Fibroblast of lung (primary cell): ENCODE measurements at regions not wholly inside any gene's neighbourhood (a gene's known extent, or its start where the extent isn't known, plus 50 kb on each side); places are given as distances from the start of the nearest gene placed in this dataset.

Experiments
- DNase-seq, 2 donors: peaks; one replicate each; pipeline versions ENCODE4 v3.0.0 to v3.0.0-alpha.2; 2010; ENCODE audit warnings: low read depth in 2 of 2
- H2AFZ ChIP-seq: 2 replicates; pipeline ENCODE4 v1.5.1; 2012; ENCODE audit warnings: low read length, control low read depth, inconsistent platforms
- H3K27ac ChIP-seq: 2 replicates; pipeline ENCODE4 v1.5.1; 2011; ENCODE audit warnings: low read length, control low read depth; ENCODE audit not compliant: insufficient read depth
- H3K27me3 ChIP-seq: 2 replicates; pipeline ENCODE4 v1.5.1; 2011; ENCODE audit warnings: mild to moderate bottlenecking, low read length; ENCODE audit not compliant: control insufficient read depth, insufficient read depth
- H3K36me3 ChIP-seq: 2 replicates; pipeline ENCODE4 v1.5.1; 2011; ENCODE audit warnings: low read length; ENCODE audit not compliant: control insufficient read depth, insufficient read depth
- H3K4me1 ChIP-seq: 2 replicates; pipeline ENCODE4 v1.5.1; 2011; ENCODE audit warnings: low read length; ENCODE audit not compliant: control insufficient read depth, insufficient read depth; ENCODE audit errors: extremely low read depth
- H3K4me2 ChIP-seq: 2 replicates; pipeline ENCODE4 v1.5.1; 2011; ENCODE audit warnings: low read length, control low read depth; ENCODE audit not compliant: insufficient read depth; ENCODE audit errors: extremely low read depth
- H3K4me3 ChIP-seq, 4 experiments: fragments of 200-600 bp in 1 of 4; sonication (generic) in 1 of 4; replicated peaks in 1 of 4; 2 replicates each; pipeline ENCODE4 v1.5.1; 2011 to 2016; ENCODE audit warnings: low read length in 4 of 4, low read depth in 3 of 4, mild to moderate bottlenecking in 3 of 4, control low read depth in 2 of 4, inconsistent platforms in 1 of 4, mixed read lengths in 1 of 4; ENCODE audit not compliant: insufficient read depth in 1 of 4; ENCODE audit errors: control extremely low read depth in 1 of 4
- H3K79me2 ChIP-seq: 2 replicates; pipeline ENCODE4 v1.5.1; 2012; ENCODE audit warnings: mild to moderate bottlenecking, low read length, inconsistent platforms; ENCODE audit not compliant: control insufficient read depth, insufficient read depth
- H3K9ac ChIP-seq: 2 replicates; pipeline ENCODE4 v1.5.1; 2011; ENCODE audit warnings: mild to moderate bottlenecking, low read length, control low read depth; ENCODE audit not compliant: insufficient read depth
- H3K9me3 ChIP-seq: 2 replicates; pipeline ENCODE4 v1.5.1; 2012; ENCODE audit warnings: low read depth, low read length; ENCODE audit not compliant: control insufficient read depth, insufficient read depth
- H4K20me1 ChIP-seq: 2 replicates; pipeline ENCODE4 v1.5.1; 2011; ENCODE audit warnings: low read length; ENCODE audit not compliant: control insufficient read depth, insufficient read depth; ENCODE audit errors: extremely low read depth
- CTCF ChIP-seq, 2 donors: IDR thresholded peaks in 1 of 2; conservative IDR thresholded peaks in 1 of 2; 1 replicate in 1 of 2; 2 replicates in 1 of 2; pipeline ENCODE4 v1.5.1; 2011 to 2012; ENCODE audit warnings: low read length in 2 of 2, control low read depth in 1 of 2, inconsistent platforms in 1 of 2, low read depth in 1 of 2, mild to moderate bottlenecking in 1 of 2
- EZH2 ChIP-seq: IDR thresholded peaks from 2 replicates; pipeline ENCODE4 v1.5.1; 2012; ENCODE audit warnings: low read length, control low read depth, mild to moderate bottlenecking; ENCODE audit errors: missing control alignments

- H3K4me3 ChIP-seq, result no peak overlapping the region
- H3K4me1 ChIP-seq, result no peaks in the 10 kb centered on the region
- no peak for DNase-seq
- no peak overlapping the region for H2AFZ ChIP-seq
- H3K9me3 ChIP-seq, result no peaks in the 10 kb centered on the region
- no peak overlapping the region for H3K27ac ChIP-seq
- TF ChIP-seq EZH2 (no peak), CTCF (conservative IDR thresholded peaks at IDR 0.05 in 1 of 2, IDR thresholded peaks at IDR 0.05 in 1 of 2; ENCODE audit: low read depth in 1 of 2, low read length in 2 of 2) (no peak)
- no peaks in the 10 kb centered on the region for H4K20me1 ChIP-seq
- H3K79me2 ChIP-seq, result no peaks in the 10 kb centered on the region
- no peaks in the 10 kb centered on the region for H3K27me3 ChIP-seq
- no peak overlapping the region for H3K9ac ChIP-seq
- H3K36me3 ChIP-seq, result no peaks in the 10 kb centered on the region
- H3K4me2 ChIP-seq, result no peak overlapping the region
Measured at GRCh38 chr11:15430381-15430780, 315.7 kb downstream of the INSC start.

- Histone ChIP-seq H3K27ac (no peak overlapping the region), H3K9me3 (no peaks in the 10 kb centered on the region), H4K20me1 (no peaks in the 10 kb centered on the region), H3K79me2 (no peaks in the 10 kb centered on the region), H3K4me1 (no peaks in the 10 kb centered on the region), H3K36me3 (no peaks in the 10 kb centered on the region), H3K9ac (no peak overlapping the region), H3K4me2 (no peak overlapping the region), H3K27me3 (no peaks in the 10 kb centered on the region), H3K4me3 (no peak overlapping the region), H2AFZ (no peak overlapping the region)
- TF ChIP-seq CTCF (conservative IDR thresholded peaks at IDR 0.05 in 1 of 2, IDR thresholded peaks at IDR 0.05 in 1 of 2; ENCODE audit: low read depth in 1 of 2, low read length in 2 of 2) (no peak), EZH2 (no peak)
- no peak for DNase-seq
Measured at GRCh38 chr11:15434529-15434928, 319.8 kb downstream of the INSC start.

- Histone ChIP-seq H3K79me2 (no peaks in the 10 kb centered on the region), H3K36me3 (no peaks in the 10 kb centered on the region), H3K27me3 (no peaks in the 10 kb centered on the region), H3K4me1 (no peaks in the 10 kb centered on the region), H2AFZ (no peak overlapping the region), H3K4me3 (no peak overlapping the region), H3K27ac (no peak overlapping the region), H3K4me2 (no peak overlapping the region), H3K9me3 (no peaks in the 10 kb centered on the region), H3K9ac (no peak overlapping the region), H4K20me1 (no peaks in the 10 kb centered on the region)
- TF ChIP-seq EZH2 (no peak), CTCF (conservative IDR thresholded peaks at IDR 0.05 in 1 of 2, IDR thresholded peaks at IDR 0.05 in 1 of 2; ENCODE audit: low read depth in 1 of 2, low read length in 2 of 2) (no peak)
- DNase-seq, result no peak
Measured at GRCh38 chr11:15446315-15446714, 331.6 kb downstream of the INSC start.
